ENCODE measurements at regions not wholly inside any gene's neighbourhood (a gene's known extent, or its start where the extent isn't known, plus 50 kb on each side); places are given as distances from the start of the nearest gene placed in this dataset.

GRCh38 chr16:79284766-79285165 is 315.8 kb downstream of the MAF start:
- WGBS, 2 experiments (ENCODE audit: extremely low coverage in 1 of 2, insufficient coverage in 1 of 2, insufficient read length in 1 of 2, insufficient replicate concordance in 2 of 2, low coverage in 1 of 2, low lambda C conversion rate in 2 of 2, missing lambda C conversion rate in 1 of 2): 71% methylated on average over 7 of the region's 7 CpGs; no CpG with 5 or more reads in 1 of the 2 experiments
- Histone ChIP-seq H3K14ac (ENCODE audit: insufficient read length) (no peak overlapping the region), H3K4me3 (ENCODE audit: extremely low read depth in 1 of 4, insufficient read depth in 2 of 4, low read depth in 3 of 4, low read length in 4 of 4) (no peak overlapping the region), H3K23me2 (ENCODE audit: low read depth, low read length) (no peaks in the 10 kb centered on the region), H3K4ac (replicated peaks; ENCODE audit: insufficient read length, low read depth, low read length) (no peak overlapping the region), H4K5ac (ENCODE audit: insufficient read length, low read depth, low read length) (no peak overlapping the region), H4K91ac (replicated peaks; ENCODE audit: insufficient read length, low read length) (no peak overlapping the region), H2AK5ac (ENCODE audit: low read depth, low read length) (no peak overlapping the region), H2BK120ac (replicated peaks; ENCODE audit: low read depth, low read length) (no peak overlapping the region), H2AFZ (ENCODE audit: low read length) (no peak overlapping the region), H3K27me3 (replicated peaks in 1 of 4; ENCODE audit: control insufficient read depth in 3 of 4, extremely low read depth in 1 of 4, insufficient read depth in 3 of 4, low read length in 3 of 4) (no peaks in the 10 kb centered on the region), H3K9ac (replicated peaks in 1 of 4; ENCODE audit: extremely low read depth in 1 of 4, low read depth in 3 of 4, low read length in 3 of 4) (no peak overlapping the region), H2BK5ac (ENCODE audit: low read depth, low read length) (no peak overlapping the region), H3K79me2 (ENCODE audit: control insufficient read depth in 1 of 2, insufficient read depth in 2 of 2, low read length in 2 of 2) (no peaks in the 10 kb centered on the region), H3K27ac (ENCODE audit: low read depth, low read length) (no peak overlapping the region), H3K56ac (replicated peaks; ENCODE audit: insufficient read length, low read depth, low read length) (no peak overlapping the region), H3K36me3 (ENCODE audit: control insufficient read depth in 2 of 4, insufficient read depth in 4 of 4, low read length in 3 of 4) (no peaks in the 10 kb centered on the region), H3K4me2 (ENCODE audit: insufficient read depth in 1 of 2, low read depth in 2 of 2, low read length in 2 of 2) (no peak overlapping the region), H3K9me3 (ENCODE audit: insufficient read depth in 2 of 2, low read depth in 1 of 2, low read length in 1 of 2) (no peaks in the 10 kb centered on the region), H2BK20ac (ENCODE audit: low read length) (no peak overlapping the region), H3K18ac (ENCODE audit: extremely low read depth, low read length) (no peak overlapping the region), H3K4me1 (replicated peaks in 1 of 4; ENCODE audit: control insufficient read depth in 3 of 4, insufficient read depth in 4 of 4, low read length in 3 of 4) (peaks cover 0 to 7% (median 0%) of the 10 kb centered on the region in 4 experiments; a peak in 1 of 7 replicates), H3K23ac (ENCODE audit: insufficient read length) (no peak overlapping the region), H2BK12ac (ENCODE audit: low read depth, low read length) (no peak overlapping the region), H3K79me1 (ENCODE audit: low read depth, low read length) (no peaks in the 10 kb centered on the region), H4K20me1 (replicated peaks in 1 of 2; ENCODE audit: control insufficient read depth in 1 of 2, insufficient read depth in 2 of 2, low read length in 2 of 2) (no peaks in the 10 kb centered on the region), H2BK15ac (ENCODE audit: low read length) (no peak overlapping the region), H4K8ac (ENCODE audit: extremely low read depth, insufficient read depth, low read length) (no peak overlapping the region)
- ChIA-PET POLR2A (ENCODE audit: partially characterized antibody) (no interaction called here), CTCF (ENCODE audit: partially characterized antibody) (interaction anchor here (1.0 to 1.4 kb wide), 4 partner anchors 15 to 49 kb away, joined by 3 to 4 read pairs (median 4); no protein-coding TSS in a partner anchor)
- DNase-seq (ENCODE audit: low read depth in 1 of 2, low spot score in 2 of 2) (no peak), FAIRE-seq (no peak)
- TF ChIP-seq GABPA (IDR thresholded peaks at IDR 0.05; ENCODE audit: borderline replicate concordance, insufficient read depth, low read length): no peak
- TF ChIP-seq YY1 (IDR thresholded peaks at IDR 0.05; ENCODE audit: low read depth, low read length): no peak
- no peak for TF ChIP-seq EGR1 (IDR thresholded peaks at IDR 0.05; ENCODE audit: borderline replicate concordance, low read depth, low read length)
- no peak for TF ChIP-seq TBP (IDR thresholded peaks at IDR 0.05; ENCODE audit: low read depth, low read length)
- no peak for TF ChIP-seq NRF1 (IDR thresholded peaks at IDR 0.05; ENCODE audit: low read depth, low read length)

Data from H1 (cell line).